GM12864 (cell line): ENCODE measurements at regions not wholly inside any gene's neighbourhood (a gene's known extent, or its start where the extent isn't known, plus 50 kb on each side); places are given as distances from the start of the nearest gene placed in this dataset.

Experiments used
- DNase-seq: peaks from one replicate; pipeline ENCODE4 v3.0.0-alpha.2; 2011; ENCODE audit warnings: low read depth
- H3K4me3 ChIP-seq: 2 replicates; pipeline ENCODE4 v1.5.1; 2011; ENCODE audit warnings: mild to moderate bottlenecking, low read depth, low read length, control low read depth
- CTCF ChIP-seq: IDR thresholded peaks from 2 replicates; pipeline ENCODE4 v1.5.1; 2011; ENCODE audit warnings: low read depth, mild to moderate bottlenecking, moderate library complexity, low read length, control low read depth, inconsistent platforms; ENCODE audit errors: missing control alignments

GRCh38 chr2:129275706-129276105, 703.8 kb upstream of the RAB6C start:
- no peak for TF ChIP-seq CTCF
- no peak overlapping the region for H3K4me3 ChIP-seq
- no peak for DNase-seq

- TF ChIP-seq CTCF: no peak
- DNase-seq: no peak
- no peak overlapping the region for H3K4me3 ChIP-seq
Observed at GRCh38 chr2:129276978-129277584, 702.4 kb upstream of the RAB6C start.

- TF ChIP-seq CTCF: no peak
- no peak for DNase-seq
- H3K4me3 ChIP-seq: no peak overlapping the region
Observed at GRCh38 chr2:129277585-129277981, 701.9 kb upstream of the RAB6C start.

GRCh38 chr2:129281791-129282530, 697.5 kb upstream of the RAB6C start:
- TF ChIP-seq CTCF: no peak
- no peak overlapping the region for H3K4me3 ChIP-seq
- DNase-seq: no peak

DNA sequence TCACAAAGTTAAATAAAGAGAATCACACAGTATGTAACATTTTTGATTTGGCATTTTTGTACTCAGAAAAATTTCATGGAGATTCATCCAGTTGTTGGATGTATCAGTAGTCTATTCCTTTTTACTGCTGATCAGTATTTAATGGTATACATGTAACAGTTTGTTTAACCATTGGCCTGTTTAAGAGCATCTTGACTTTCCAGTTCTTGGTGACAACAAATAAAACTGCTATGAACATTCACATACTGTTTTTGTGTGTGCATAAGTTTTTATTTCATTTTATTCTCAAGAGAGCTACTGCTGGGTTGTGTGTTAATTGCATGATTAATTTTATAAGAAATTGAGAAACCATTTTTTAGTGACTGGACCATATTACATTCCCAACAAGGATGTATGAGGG, 694.5 kb upstream of the RAB6C start:
- no peak for TF ChIP-seq CTCF
- DNase-seq: no peak
- H3K4me3 ChIP-seq: no peak overlapping the region

GRCh38 chr2:129293326-129293725, 686.1 kb upstream of the RAB6C start:
- H3K4me3 ChIP-seq: no peak overlapping the region
- no peak for TF ChIP-seq CTCF
- no peak for DNase-seq

DNA sequence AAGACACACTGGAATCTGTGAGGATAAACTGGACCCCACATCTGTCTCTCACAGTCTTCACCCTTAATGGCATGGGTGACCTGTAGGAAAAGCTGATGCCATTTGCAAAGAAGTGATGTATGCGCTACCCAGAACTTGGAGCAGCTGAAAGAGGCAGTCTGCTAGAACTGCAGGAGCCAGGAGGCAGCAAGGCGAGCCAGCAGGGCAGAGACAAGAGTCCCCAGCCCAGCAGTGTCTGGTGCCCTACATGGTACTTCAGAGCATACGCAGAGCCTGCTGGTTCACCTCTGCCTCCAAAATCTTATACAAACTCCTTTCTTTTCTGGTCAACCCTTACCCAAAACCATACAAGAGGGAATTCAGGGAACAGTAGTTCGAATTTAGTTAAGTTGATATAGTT, 683.1 kb upstream of the RAB6C start:
- no peak for TF ChIP-seq CTCF
- no peak overlapping the region for H3K4me3 ChIP-seq
- DNase-seq: no peak
